ENCODE measurements at regions not wholly inside any gene's neighbourhood (a gene's known extent, or its start where the extent isn't known, plus 50 kb on each side); places are given as distances from the start of the nearest gene placed in this dataset.

DNA sequence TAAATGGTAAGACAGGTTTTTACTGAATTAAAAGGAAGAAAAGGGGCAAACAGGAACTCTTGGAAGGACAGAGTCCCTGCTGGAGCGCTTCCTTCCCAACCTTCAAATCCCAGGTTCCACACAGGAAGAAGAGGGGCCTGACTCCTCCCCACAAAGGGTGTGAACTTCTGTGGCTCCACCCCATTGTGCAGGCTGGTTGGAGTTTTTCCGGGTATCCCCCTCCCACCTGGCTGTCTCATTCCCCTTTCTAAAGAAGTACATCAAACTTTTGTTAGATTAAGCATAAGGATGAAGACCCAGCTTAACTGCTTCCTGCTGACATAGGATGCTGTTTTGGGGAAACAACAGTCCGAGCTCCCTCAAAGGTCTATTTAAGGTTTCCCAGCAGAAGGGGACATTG, 187.7 kb downstream of the FCRL5 start (continued):
- TF ChIP-seq, protein P1, sequence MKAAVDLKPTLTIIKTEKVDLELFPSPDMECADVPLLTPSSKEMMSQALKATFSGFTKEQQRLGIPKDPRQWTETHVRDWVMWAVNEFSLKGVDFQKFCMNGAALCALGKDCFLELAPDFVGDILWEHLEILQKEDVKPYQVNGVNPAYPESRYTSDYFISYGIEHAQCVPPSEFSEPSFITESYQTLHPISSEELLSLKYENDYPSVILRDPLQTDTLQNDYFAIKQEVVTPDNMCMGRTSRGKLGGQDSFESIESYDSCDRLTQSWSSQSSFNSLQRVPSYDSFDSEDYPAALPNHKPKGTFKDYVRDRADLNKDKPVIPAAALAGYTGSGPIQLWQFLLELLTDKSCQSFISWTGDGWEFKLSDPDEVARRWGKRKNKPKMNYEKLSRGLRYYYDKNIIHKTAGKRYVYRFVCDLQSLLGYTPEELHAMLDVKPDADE (IDR thresholded peaks at IDR 0.05): no peak
- TF ChIP-seq JUNB (IDR thresholded peaks at IDR 0.05; ENCODE audit: unreplicated experiment): no peak
- TF ChIP-seq STAT1 (IDR thresholded peaks at IDR 0.05; ENCODE audit: unreplicated experiment): no peak
- TF ChIP-seq EZH2phosphoT487 (IDR thresholded peaks at IDR 0.05; ENCODE audit: unreplicated experiment): no peak
- TF ChIP-seq CREB1 (CRISPR knock-in tag; IDR thresholded peaks at IDR 0.05; ENCODE audit: low read depth): no peak
- no peak for TF ChIP-seq EZH2 (IDR thresholded peaks at IDR 0.05; ENCODE audit: low read depth, unreplicated experiment)
- TF ChIP-seq NANOG (IDR thresholded peaks at IDR 0.05; ENCODE audit: borderline replicate concordance): no peak
- no peak for TF ChIP-seq POLR2AphosphoS5 (IDR thresholded peaks at IDR 0.05; ENCODE audit: low read depth)

DNA sequence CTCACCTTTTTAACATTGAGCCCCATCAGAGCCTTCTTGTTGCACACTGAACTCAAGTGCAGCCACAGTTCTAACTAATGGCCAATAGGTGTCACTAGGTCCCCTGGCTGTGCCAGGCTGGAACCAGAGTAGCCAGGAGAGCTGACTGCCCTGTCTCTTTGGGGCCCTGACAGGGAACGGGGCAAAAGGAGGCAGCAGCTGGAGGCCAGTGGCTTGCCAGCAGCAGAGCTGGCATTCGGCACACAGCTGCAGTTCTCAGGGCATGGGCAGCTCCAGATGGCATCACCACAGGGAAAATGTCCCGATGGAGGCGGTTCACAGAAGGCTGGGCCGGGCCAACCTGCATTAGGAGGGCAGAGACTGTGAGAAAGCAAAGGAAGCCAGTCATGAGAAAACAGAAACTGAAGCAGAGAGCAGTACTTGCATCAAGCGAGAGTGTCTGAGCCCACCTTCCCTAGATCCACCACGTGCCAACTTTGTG, 188.6 kb downstream of the FCRL5 start:
- ATAC-seq (peak; percentile 97), DNase-seq (ENCODE audit: low spot score) (peak; percentile 76)
- H3K27ac Mint-ChIP-seq: no peak overlapping the region
- peaks cover 2% of the 10 kb centered on the region; the same call in 1 of the 3 replicates for H3K36me3 Mint-ChIP-seq (ENCODE audit: low read depth)
- no peak overlapping the region for H3K4me3 ChIP-seq
- no peaks in the 10 kb centered on the region for H3K27me3 ChIP-seq (ENCODE audit: insufficient read depth)
- H4K20me1 ChIP-seq (replicated peaks; ENCODE audit: insufficient read depth): no peaks in the 10 kb centered on the region
- H3F3A ChIP-seq (replicated peaks; ENCODE audit: low read depth): no peaks in the 10 kb centered on the region
- peaks cover 7% of the 10 kb centered on the region; the same call in 1 of the 2 replicates for H3K4me1 ChIP-seq (ENCODE audit: insufficient read depth)
- H3K36me3 ChIP-seq (ENCODE audit: insufficient read depth): no peaks in the 10 kb centered on the region
- H3K79me2 ChIP-seq (replicated peaks; ENCODE audit: insufficient read depth): no peaks in the 10 kb centered on the region
- no peak overlapping the region for H2AFZ ChIP-seq
- TF ChIP-seq, protein P2, sequence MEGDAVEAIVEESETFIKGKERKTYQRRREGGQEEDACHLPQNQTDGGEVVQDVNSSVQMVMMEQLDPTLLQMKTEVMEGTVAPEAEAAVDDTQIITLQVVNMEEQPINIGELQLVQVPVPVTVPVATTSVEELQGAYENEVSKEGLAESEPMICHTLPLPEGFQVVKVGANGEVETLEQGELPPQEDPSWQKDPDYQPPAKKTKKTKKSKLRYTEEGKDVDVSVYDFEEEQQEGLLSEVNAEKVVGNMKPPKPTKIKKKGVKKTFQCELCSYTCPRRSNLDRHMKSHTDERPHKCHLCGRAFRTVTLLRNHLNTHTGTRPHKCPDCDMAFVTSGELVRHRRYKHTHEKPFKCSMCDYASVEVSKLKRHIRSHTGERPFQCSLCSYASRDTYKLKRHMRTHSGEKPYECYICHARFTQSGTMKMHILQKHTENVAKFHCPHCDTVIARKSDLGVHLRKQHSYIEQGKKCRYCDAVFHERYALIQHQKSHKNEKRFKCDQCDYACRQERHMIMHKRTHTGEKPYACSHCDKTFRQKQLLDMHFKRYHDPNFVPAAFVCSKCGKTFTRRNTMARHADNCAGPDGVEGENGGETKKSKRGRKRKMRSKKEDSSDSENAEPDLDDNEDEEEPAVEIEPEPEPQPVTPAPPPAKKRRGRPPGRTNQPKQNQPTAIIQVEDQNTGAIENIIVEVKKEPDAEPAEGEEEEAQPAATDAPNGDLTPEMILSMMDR (conservative IDR thresholded peaks at IDR 0.05; ENCODE audit: low read depth in 2 of 2): peak; percentile 70 to 77
- no peak for TF ChIP-seq CREB1 (CRISPR knock-in tag; IDR thresholded peaks at IDR 0.05; ENCODE audit: low read depth)
- peaks cover 9% of the 10 kb centered on the region; the same call in 2 of the 3 replicates for H3K4me1 Mint-ChIP-seq
- H3K9me3 Mint-ChIP-seq: peaks cover 3% of the 10 kb centered on the region; the same call in 2 of the 3 replicates
- H3K27me3 Mint-ChIP-seq (ENCODE audit: insufficient read depth, low read depth, poor library complexity): no peaks in the 10 kb centered on the region
- no peaks in the 10 kb centered on the region for H3K9me2 ChIP-seq (ENCODE audit: insufficient read depth)
- no peak overlapping the region for H3K4me3 Mint-ChIP-seq
- no peak overlapping the region for H3K4me2 ChIP-seq
- H3K27ac ChIP-seq (ENCODE audit: low read depth): no peak overlapping the region

DNA sequence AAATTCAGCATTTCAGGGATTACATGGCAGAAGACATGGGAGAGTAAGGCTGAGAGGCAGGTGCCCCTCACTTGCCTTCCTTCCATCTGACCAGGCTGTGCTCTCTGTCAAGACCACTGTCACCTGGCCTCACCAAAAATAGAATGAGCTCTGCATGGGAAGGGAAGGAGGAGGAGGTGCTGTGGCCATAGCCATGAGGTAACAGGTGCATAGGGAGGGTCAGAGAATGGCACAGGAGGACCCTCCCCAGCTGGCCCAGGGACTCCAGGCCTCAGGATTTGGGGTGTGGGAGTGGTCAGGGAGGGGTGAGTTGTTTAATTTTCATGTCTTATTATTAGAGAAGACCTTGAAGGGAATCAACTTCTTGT, 192.3 kb downstream of the FCRL5 start:
- ATAC-seq (no peak), DNase-seq (ENCODE audit: low spot score) (no peak)
- Histone ChIP-seq H3K4me1 (ENCODE audit: insufficient read depth) (peaks cover 3% of the 10 kb centered on the region; the same call in 1 of the 2 replicates), H3K27me3 (ENCODE audit: insufficient read depth) (no peaks in the 10 kb centered on the region), H3F3A (replicated peaks; ENCODE audit: low read depth) (no peaks in the 10 kb centered on the region), H3K36me3 (ENCODE audit: insufficient read depth) (no peaks in the 10 kb centered on the region), H3K9me2 (ENCODE audit: insufficient read depth) (no peaks in the 10 kb centered on the region), H2AFZ (no peak overlapping the region), H3K4me2 (no peak overlapping the region), H3K27ac (ENCODE audit: low read depth) (no peak overlapping the region), H3K79me2 (replicated peaks; ENCODE audit: insufficient read depth) (no peaks in the 10 kb centered on the region), H4K20me1 (replicated peaks; ENCODE audit: insufficient read depth) (no peaks in the 10 kb centered on the region), H3K4me3 (no peak overlapping the region)
- no peak overlapping the region for H3K4me3 Mint-ChIP-seq
- peaks cover 2% of the 10 kb centered on the region; the same call in 1 of the 3 replicates for H3K36me3 Mint-ChIP-seq (ENCODE audit: low read depth)
- peaks cover 3% of the 10 kb centered on the region; the same call in 1 of the 3 replicates for H3K9me3 Mint-ChIP-seq
- H3K27me3 Mint-ChIP-seq (ENCODE audit: insufficient read depth, low read depth, poor library complexity): peaks cover 3% of the 10 kb centered on the region
- no peak overlapping the region for H3K27ac Mint-ChIP-seq
- H3K4me1 Mint-ChIP-seq: peaks cover 6% of the 10 kb centered on the region; the same call in 2 of the 3 replicates
- TF ChIP-seq ZNF114 (CRISPR knock-in tag; IDR thresholded peaks at IDR 0.05): no peak
- no peak for TF ChIP-seq JUNB (IDR thresholded peaks at IDR 0.05; ENCODE audit: unreplicated experiment)
- no peak for TF ChIP-seq STAT1 (IDR thresholded peaks at IDR 0.05; ENCODE audit: unreplicated experiment)
- no peak for TF ChIP-seq CREB1 (CRISPR knock-in tag; IDR thresholded peaks at IDR 0.05; ENCODE audit: low read depth)
- no peak for TF ChIP-seq NANOG (IDR thresholded peaks at IDR 0.05; ENCODE audit: borderline replicate concordance)
- TF ChIP-seq EZH2 (IDR thresholded peaks at IDR 0.05; ENCODE audit: low read depth, unreplicated experiment): no peak
- TF ChIP-seq, protein P3, sequence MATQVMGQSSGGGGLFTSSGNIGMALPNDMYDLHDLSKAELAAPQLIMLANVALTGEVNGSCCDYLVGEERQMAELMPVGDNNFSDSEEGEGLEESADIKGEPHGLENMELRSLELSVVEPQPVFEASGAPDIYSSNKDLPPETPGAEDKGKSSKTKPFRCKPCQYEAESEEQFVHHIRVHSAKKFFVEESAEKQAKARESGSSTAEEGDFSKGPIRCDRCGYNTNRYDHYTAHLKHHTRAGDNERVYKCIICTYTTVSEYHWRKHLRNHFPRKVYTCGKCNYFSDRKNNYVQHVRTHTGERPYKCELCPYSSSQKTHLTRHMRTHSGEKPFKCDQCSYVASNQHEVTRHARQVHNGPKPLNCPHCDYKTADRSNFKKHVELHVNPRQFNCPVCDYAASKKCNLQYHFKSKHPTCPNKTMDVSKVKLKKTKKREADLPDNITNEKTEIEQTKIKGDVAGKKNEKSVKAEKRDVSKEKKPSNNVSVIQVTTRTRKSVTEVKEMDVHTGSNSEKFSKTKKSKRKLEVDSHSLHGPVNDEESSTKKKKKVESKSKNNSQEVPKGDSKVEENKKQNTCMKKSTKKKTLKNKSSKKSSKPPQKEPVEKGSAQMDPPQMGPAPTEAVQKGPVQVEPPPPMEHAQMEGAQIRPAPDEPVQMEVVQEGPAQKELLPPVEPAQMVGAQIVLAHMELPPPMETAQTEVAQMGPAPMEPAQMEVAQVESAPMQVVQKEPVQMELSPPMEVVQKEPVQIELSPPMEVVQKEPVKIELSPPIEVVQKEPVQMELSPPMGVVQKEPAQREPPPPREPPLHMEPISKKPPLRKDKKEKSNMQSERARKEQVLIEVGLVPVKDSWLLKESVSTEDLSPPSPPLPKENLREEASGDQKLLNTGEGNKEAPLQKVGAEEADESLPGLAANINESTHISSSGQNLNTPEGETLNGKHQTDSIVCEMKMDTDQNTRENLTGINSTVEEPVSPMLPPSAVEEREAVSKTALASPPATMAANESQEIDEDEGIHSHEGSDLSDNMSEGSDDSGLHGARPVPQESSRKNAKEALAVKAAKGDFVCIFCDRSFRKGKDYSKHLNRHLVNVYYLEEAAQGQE (IDR thresholded peaks at IDR 0.05; ENCODE audit: unreplicated experiment): no peak
- no peak for TF ChIP-seq POLR2AphosphoS5 (IDR thresholded peaks at IDR 0.05; ENCODE audit: low read depth)
- TF ChIP-seq, protein P2 (conservative IDR thresholded peaks at IDR 0.05; ENCODE audit: low read depth in 2 of 2): no peak
- TF ChIP-seq EZH2phosphoT487 (IDR thresholded peaks at IDR 0.05; ENCODE audit: unreplicated experiment): no peak
- no peak for TF ChIP-seq ZNF331 (CRISPR knock-in tag; IDR thresholded peaks at IDR 0.05; ENCODE audit: low read depth)
